Panc1 (cell line): ENCODE measurements at regions not wholly inside any gene's neighbourhood (a gene's known extent, or its start where the extent isn't known, plus 50 kb on each side); places are given as distances from the start of the nearest gene placed in this dataset.

Experiments used
- POLR2AphosphoS5 ChIP-seq: IDR thresholded peaks from 2 replicates; pipeline ENCODE4 v1.6.1; 2012; ENCODE audit warnings: mild to moderate bottlenecking, low read depth, low read length, moderate library complexity
- SIN3A ChIP-seq: IDR thresholded peaks from 2 replicates; pipeline ENCODE4 v1.6.1; 2012; ENCODE audit warnings: low read depth, mild to moderate bottlenecking, low read length, moderate library complexity, borderline replicate concordance; ENCODE audit not compliant: insufficient read depth
- TF ChIP-seq, protein P1 (sequence below): fragments of 450-650 bp; IDR thresholded peaks from 2 replicates; pipeline ENCODE4 v1.5.1; 2017; ENCODE audit warnings: mild to moderate bottlenecking
- TF ChIP-seq, protein P2 (sequence below), 2 experiments: IDR thresholded peaks; 2 replicates each; pipeline ENCODE4 v1.6.1; 2011 to 2012; ENCODE audit warnings: low read depth in 2 of 2, control low read depth in 1 of 2, low read length in 1 of 2, mild to moderate bottlenecking in 1 of 2, moderate library complexity in 1 of 2; ENCODE audit not compliant: insufficient read depth in 1 of 2

DNA sequence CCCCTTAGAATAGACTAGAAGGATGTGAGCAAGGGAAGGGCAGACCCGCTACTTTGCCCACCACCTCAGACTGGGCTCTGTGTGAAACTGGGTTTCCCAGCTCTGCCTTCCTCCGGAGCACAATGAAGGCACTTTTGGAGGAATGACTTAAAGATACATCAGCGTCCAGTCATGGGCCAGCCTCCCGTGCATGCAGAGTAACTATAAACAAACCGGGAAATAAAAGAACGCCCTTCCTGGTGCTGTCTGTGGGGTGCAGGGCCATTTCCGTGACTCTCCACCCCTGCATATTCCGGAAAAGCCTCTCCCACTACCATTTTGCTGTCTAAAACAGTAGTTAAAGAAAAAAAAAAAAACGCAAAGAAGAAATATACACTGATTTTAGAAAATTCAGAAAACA lies 165.9 kb upstream of the IRX4 start:
- TF ChIP-seq, protein P1, sequence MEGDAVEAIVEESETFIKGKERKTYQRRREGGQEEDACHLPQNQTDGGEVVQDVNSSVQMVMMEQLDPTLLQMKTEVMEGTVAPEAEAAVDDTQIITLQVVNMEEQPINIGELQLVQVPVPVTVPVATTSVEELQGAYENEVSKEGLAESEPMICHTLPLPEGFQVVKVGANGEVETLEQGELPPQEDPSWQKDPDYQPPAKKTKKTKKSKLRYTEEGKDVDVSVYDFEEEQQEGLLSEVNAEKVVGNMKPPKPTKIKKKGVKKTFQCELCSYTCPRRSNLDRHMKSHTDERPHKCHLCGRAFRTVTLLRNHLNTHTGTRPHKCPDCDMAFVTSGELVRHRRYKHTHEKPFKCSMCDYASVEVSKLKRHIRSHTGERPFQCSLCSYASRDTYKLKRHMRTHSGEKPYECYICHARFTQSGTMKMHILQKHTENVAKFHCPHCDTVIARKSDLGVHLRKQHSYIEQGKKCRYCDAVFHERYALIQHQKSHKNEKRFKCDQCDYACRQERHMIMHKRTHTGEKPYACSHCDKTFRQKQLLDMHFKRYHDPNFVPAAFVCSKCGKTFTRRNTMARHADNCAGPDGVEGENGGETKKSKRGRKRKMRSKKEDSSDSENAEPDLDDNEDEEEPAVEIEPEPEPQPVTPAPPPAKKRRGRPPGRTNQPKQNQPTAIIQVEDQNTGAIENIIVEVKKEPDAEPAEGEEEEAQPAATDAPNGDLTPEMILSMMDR: no peak
- TF ChIP-seq, protein P2, sequence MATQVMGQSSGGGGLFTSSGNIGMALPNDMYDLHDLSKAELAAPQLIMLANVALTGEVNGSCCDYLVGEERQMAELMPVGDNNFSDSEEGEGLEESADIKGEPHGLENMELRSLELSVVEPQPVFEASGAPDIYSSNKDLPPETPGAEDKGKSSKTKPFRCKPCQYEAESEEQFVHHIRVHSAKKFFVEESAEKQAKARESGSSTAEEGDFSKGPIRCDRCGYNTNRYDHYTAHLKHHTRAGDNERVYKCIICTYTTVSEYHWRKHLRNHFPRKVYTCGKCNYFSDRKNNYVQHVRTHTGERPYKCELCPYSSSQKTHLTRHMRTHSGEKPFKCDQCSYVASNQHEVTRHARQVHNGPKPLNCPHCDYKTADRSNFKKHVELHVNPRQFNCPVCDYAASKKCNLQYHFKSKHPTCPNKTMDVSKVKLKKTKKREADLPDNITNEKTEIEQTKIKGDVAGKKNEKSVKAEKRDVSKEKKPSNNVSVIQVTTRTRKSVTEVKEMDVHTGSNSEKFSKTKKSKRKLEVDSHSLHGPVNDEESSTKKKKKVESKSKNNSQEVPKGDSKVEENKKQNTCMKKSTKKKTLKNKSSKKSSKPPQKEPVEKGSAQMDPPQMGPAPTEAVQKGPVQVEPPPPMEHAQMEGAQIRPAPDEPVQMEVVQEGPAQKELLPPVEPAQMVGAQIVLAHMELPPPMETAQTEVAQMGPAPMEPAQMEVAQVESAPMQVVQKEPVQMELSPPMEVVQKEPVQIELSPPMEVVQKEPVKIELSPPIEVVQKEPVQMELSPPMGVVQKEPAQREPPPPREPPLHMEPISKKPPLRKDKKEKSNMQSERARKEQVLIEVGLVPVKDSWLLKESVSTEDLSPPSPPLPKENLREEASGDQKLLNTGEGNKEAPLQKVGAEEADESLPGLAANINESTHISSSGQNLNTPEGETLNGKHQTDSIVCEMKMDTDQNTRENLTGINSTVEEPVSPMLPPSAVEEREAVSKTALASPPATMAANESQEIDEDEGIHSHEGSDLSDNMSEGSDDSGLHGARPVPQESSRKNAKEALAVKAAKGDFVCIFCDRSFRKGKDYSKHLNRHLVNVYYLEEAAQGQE (IDR thresholded peaks at IDR 0.05; ENCODE audit: insufficient read depth in 1 of 2, low read depth in 2 of 2, low read length in 1 of 2): no peak
- TF ChIP-seq SIN3A (no peak), POLR2AphosphoS5 (no peak)
